MCF 10A (cell line): ENCODE measurements at regions not wholly inside any gene's neighbourhood (a gene's known extent, or its start where the extent isn't known, plus 50 kb on each side); places are given as distances from the start of the nearest gene placed in this dataset.

Source experiments
- BruUV-seq: library from RNA; stranded (reverse); fragments of 400-500 nt; replicated peaks from 2 replicates; lab custom pipeline; 2021; lab: Mats Ljungman, UMichigan
- CTCF ChIA-PET: fragments of 300-600 bp; sonication (Branson Sonifier 250); formaldehyde crosslinking; extraction: SDS; loops from one replicate; lab custom pipeline; 2021; ENCODE audit warnings: antibody characterized with exemption, inconsistent platforms; lab: Yijun Ruan, JAX
- POLR2A ChIA-PET: fragments of 300-600, 350-650 bp; sonication (Branson Sonifier 250); formaldehyde crosslinking; extraction: SDS; loops from one replicate; lab custom pipeline; 2020; ENCODE audit warnings: antibody characterized with exemption, inconsistent platforms; lab: Yijun Ruan, JAX
- DNase-seq: peaks from one replicate; pipeline ENCODE4 v3.0.0-alpha.2; 2018; ENCODE audit not compliant: unreplicated experiment
- H3K27ac Mint-ChIP-seq: one replicate; pipeline ENCODE4 v1.8.0; 2022; ENCODE audit warnings: mild to moderate bottlenecking, low read depth, mixed read lengths; ENCODE audit not compliant: unreplicated experiment
- H3K27me3 Mint-ChIP-seq: one replicate; pipeline ENCODE4 v1.8.0; 2022; ENCODE audit warnings: mixed read lengths; ENCODE audit not compliant: insufficient read depth, unreplicated experiment
- H3K36me3 Mint-ChIP-seq: one replicate; pipeline ENCODE4 v1.8.0; 2022; ENCODE audit warnings: mild to moderate bottlenecking, moderate library complexity, mixed read lengths; ENCODE audit not compliant: insufficient read depth, unreplicated experiment
- H3K4me1 Mint-ChIP-seq: one replicate; pipeline ENCODE4 v1.8.0; 2022; ENCODE audit warnings: mixed read lengths; ENCODE audit not compliant: insufficient read depth, unreplicated experiment
- H3K4me3 Mint-ChIP-seq: one replicate; pipeline ENCODE4 v1.8.0; 2022; ENCODE audit warnings: mild to moderate bottlenecking, moderate library complexity, mixed read lengths; ENCODE audit not compliant: unreplicated experiment
- H3K9me3 Mint-ChIP-seq: one replicate; pipeline ENCODE4 v1.8.0; 2022; ENCODE audit warnings: mixed read lengths; ENCODE audit not compliant: unreplicated experiment
- CTCF ChIP-seq: fragments of 200-600 bp; IDR thresholded peaks from one replicate; pipeline ENCODE4 v1.8.0; 2022; ENCODE audit warnings: antibody characterized with exemption, mild to moderate bottlenecking; ENCODE audit not compliant: unreplicated experiment
- intact Hi-C: fragments of 100-400 bp; cut with micrococcal nuclease; formaldehyde crosslinking; loops from 2 replicates; pipeline ENCODE4 v1.14.1; 2022

- Mint-ChIP-seq H3K4me1 (no peaks in the 10 kb centered on the region), H3K27me3 (no peaks in the 10 kb centered on the region), H3K36me3 (no peaks in the 10 kb centered on the region), H3K9me3 (no peaks in the 10 kb centered on the region), H3K27ac (no peak overlapping the region), H3K4me3 (no peak overlapping the region)
- no TSS peak for BruUV-seq
- TF ChIP-seq CTCF: no peak
- DNase-seq: peak; percentile 0
- POLR2A ChIA-PET: no interaction called here
- CTCF ChIA-PET: no interaction called here
- intact Hi-C loops: no loop called here
These were observed 257.7 kb upstream of the CDYL start for GRCh38 chr6:4518506-4518905.

GRCh38 chr6:4516206-4516605, 260.0 kb upstream of the CDYL start:
- no peaks in the 10 kb centered on the region for H3K9me3 Mint-ChIP-seq

GRCh38 chr6:4513561-4513960, 262.6 kb upstream of the CDYL start:
- no peak overlapping the region for H3K27ac Mint-ChIP-seq
- H3K9me3 Mint-ChIP-seq: no peaks in the 10 kb centered on the region
- no peak overlapping the region for H3K4me3 Mint-ChIP-seq
- no peaks in the 10 kb centered on the region for H3K27me3 Mint-ChIP-seq
- CTCF ChIA-PET: no interaction called here
- TF ChIP-seq CTCF: no peak
- no peaks in the 10 kb centered on the region for H3K4me1 Mint-ChIP-seq
- POLR2A ChIA-PET: no interaction called here
- BruUV-seq: no TSS peak
- H3K36me3 Mint-ChIP-seq: no peaks in the 10 kb centered on the region
- intact Hi-C loops: no loop called here
- DNase-seq: no peak

More at GRCh38 chr6:4516206-4516605, 260.0 kb upstream of the CDYL start:
- CTCF ChIA-PET: interaction anchor here (0.5 to 0.6 kb wide), 2 partner anchors 11 to 1413 kb away, joined by 3 to 5 read pairs; no protein-coding TSS in a partner anchor
- DNase-seq: no peak
- H3K4me3 Mint-ChIP-seq: no peak overlapping the region
- BruUV-seq: no TSS peak
- H3K27ac Mint-ChIP-seq: no peak overlapping the region
- no peaks in the 10 kb centered on the region for H3K27me3 Mint-ChIP-seq
- H3K4me1 Mint-ChIP-seq: no peaks in the 10 kb centered on the region
- intact Hi-C loops: no loop called here
- POLR2A ChIA-PET: no interaction called here
- no peak for TF ChIP-seq CTCF
- no peaks in the 10 kb centered on the region for H3K36me3 Mint-ChIP-seq

- no peak for TF ChIP-seq CTCF
- Mint-ChIP-seq H3K4me3 (no peak overlapping the region), H3K27ac (no peak overlapping the region), H3K9me3 (no peaks in the 10 kb centered on the region), H3K27me3 (no peaks in the 10 kb centered on the region), H3K4me1 (no peaks in the 10 kb centered on the region), H3K36me3 (no peaks in the 10 kb centered on the region)
- intact Hi-C loops: no loop called here
- ChIA-PET POLR2A (no interaction called here), CTCF (no interaction called here)
- BruUV-seq: no TSS peak
- DNase-seq: no peak
These were observed 264.1 kb upstream of the CDYL start for GRCh38 chr6:4512051-4512471.
